K562 (cell line): ENCODE measurements at regions not wholly inside any gene's neighbourhood (a gene's known extent, or its start where the extent isn't known, plus 50 kb on each side); places are given as distances from the start of the nearest gene placed in this dataset.

ENCODE experiments used
- CTCFL ChIP-seq: IDR thresholded peaks from 2 replicates; pipeline ENCODE4 v1.6.1; 2011; ENCODE audit warnings: borderline replicate concordance, low read depth, mild to moderate bottlenecking, moderate library complexity, low read length; ENCODE audit not compliant: insufficient read depth, poor library complexity, severe bottlenecking
- KAT8 ChIP-seq: fragments of 450-650 bp; IDR thresholded peaks from 2 replicates; pipeline ENCODE4 v1.6.1; 2016; ENCODE audit warnings: low read depth, mild to moderate bottlenecking
- MXI1 ChIP-seq: IDR thresholded peaks from 2 replicates; pipeline ENCODE4 v1.6.1; 2011; ENCODE audit warnings: low read depth, mild to moderate bottlenecking, improper control_type of control experiment, low read length
- NR3C1 ChIP-seq: sonication (generic); formaldehyde crosslinking; IDR thresholded peaks from 2 replicates; pipeline ENCODE4 v1.8.1; 2022; ENCODE audit warnings: missing genetic modification reagents
- RAD21 ChIP-seq, 2 experiments: fragments of 250-450 bp in 1 of 2; fragments of 450-650 bp in 1 of 2; sonication (Bioruptor Pico) in 1 of 2; formaldehyde crosslinking in 1 of 2; IDR thresholded peaks in 1 of 2; conservative IDR thresholded peaks in 1 of 2; 2 replicates each; pipeline versions ENCODE4 v1.4.0 to v1.8.0; 2020 to 2022; ENCODE audit warnings: mild to moderate bottlenecking in 2 of 2, moderate library complexity in 1 of 2
- RAD51 ChIP-seq: fragments of 450-650 bp; IDR thresholded peaks from 2 replicates; pipeline ENCODE4 v1.7.1; 2016; ENCODE audit warnings: low read depth, mild to moderate bottlenecking, borderline replicate concordance
- SAFB2 ChIP-seq: fragments of 200-400 bp; formaldehyde crosslinking; IDR thresholded peaks from 2 replicates; pipeline ENCODE4 v1.6.1; 2018; ENCODE audit warnings: borderline replicate concordance, low read length, low read depth, moderate library complexity; ENCODE audit not compliant: severe bottlenecking
- TBP ChIP-seq: optimal IDR thresholded peaks from 2 replicates; pipeline ENCODE3; 2011; ENCODE audit warnings: low read depth, low read length, improper control_type of control experiment
- TF ChIP-seq, protein P1 (sequence below), 3 experiments: IDR thresholded peaks in 2 of 3; conservative IDR thresholded peaks in 1 of 3; 2 replicates each; pipeline ENCODE4 v1.5.1; 2011 to 2012; ENCODE audit warnings: low read length in 3 of 3, mild to moderate bottlenecking in 3 of 3, control low read depth in 2 of 3, improper control_type of control experiment in 1 of 3, inconsistent platforms in 1 of 3, low read depth in 1 of 3, mixed read lengths in 1 of 3, moderate library complexity in 1 of 3; ENCODE audit not compliant: insufficient read depth in 2 of 3

DNA sequence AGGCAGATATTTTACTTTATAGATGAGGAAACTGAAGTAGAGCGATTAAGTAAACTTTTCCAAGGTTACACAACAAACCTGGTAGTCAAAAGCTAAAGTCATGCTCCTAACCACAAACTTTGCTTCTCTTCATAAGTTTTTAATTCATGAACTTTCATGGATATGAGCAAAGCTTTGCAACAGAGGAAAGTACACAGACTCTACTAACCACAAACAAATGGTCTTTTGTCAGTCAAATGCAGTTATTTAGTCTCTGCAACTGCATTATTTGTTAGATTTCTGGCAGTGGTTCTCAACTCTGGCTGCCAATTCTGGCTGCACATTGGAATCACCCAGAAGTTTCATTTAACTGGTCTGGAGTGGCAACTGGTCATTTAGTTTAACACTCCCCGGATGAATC is 140.6 kb upstream of the TMEM168 start:
- no peak for TF ChIP-seq CTCFL
- no peak for TF ChIP-seq KAT8
- TF ChIP-seq RAD21 (CRISPR knock-in tag; conservative IDR thresholded peaks at IDR 0.05 in 1 of 2, IDR thresholded peaks at IDR 0.05 in 1 of 2) = no peak
- TF ChIP-seq, protein P1, sequence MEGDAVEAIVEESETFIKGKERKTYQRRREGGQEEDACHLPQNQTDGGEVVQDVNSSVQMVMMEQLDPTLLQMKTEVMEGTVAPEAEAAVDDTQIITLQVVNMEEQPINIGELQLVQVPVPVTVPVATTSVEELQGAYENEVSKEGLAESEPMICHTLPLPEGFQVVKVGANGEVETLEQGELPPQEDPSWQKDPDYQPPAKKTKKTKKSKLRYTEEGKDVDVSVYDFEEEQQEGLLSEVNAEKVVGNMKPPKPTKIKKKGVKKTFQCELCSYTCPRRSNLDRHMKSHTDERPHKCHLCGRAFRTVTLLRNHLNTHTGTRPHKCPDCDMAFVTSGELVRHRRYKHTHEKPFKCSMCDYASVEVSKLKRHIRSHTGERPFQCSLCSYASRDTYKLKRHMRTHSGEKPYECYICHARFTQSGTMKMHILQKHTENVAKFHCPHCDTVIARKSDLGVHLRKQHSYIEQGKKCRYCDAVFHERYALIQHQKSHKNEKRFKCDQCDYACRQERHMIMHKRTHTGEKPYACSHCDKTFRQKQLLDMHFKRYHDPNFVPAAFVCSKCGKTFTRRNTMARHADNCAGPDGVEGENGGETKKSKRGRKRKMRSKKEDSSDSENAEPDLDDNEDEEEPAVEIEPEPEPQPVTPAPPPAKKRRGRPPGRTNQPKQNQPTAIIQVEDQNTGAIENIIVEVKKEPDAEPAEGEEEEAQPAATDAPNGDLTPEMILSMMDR (IDR thresholded peaks at IDR 0.05 in 2 of 3, conservative IDR thresholded peaks at IDR 0.05 in 1 of 3; ENCODE audit: insufficient read depth in 2 of 3, low read depth in 1 of 3, low read length in 3 of 3) = no peak
- TF ChIP-seq SAFB2 = no peak
- no peak for TF ChIP-seq MXI1
- no peak for TF ChIP-seq NR3C1 (CRISPR knock-in tag)
- no peak for TF ChIP-seq TBP
- no peak for TF ChIP-seq RAD51
